ENCODE measurements at regions not wholly inside any gene's neighbourhood (a gene's known extent, or its start where the extent isn't known, plus 50 kb on each side); places are given as distances from the start of the nearest gene placed in this dataset.

GRCh38 chr9:73871636-73872035, 625.5 kb upstream of the RORB start:
- DNase-seq (ENCODE audit: low read depth) = no peak
- TF ChIP-seq, protein P1, sequence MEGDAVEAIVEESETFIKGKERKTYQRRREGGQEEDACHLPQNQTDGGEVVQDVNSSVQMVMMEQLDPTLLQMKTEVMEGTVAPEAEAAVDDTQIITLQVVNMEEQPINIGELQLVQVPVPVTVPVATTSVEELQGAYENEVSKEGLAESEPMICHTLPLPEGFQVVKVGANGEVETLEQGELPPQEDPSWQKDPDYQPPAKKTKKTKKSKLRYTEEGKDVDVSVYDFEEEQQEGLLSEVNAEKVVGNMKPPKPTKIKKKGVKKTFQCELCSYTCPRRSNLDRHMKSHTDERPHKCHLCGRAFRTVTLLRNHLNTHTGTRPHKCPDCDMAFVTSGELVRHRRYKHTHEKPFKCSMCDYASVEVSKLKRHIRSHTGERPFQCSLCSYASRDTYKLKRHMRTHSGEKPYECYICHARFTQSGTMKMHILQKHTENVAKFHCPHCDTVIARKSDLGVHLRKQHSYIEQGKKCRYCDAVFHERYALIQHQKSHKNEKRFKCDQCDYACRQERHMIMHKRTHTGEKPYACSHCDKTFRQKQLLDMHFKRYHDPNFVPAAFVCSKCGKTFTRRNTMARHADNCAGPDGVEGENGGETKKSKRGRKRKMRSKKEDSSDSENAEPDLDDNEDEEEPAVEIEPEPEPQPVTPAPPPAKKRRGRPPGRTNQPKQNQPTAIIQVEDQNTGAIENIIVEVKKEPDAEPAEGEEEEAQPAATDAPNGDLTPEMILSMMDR (IDR thresholded peaks at IDR 0.05; ENCODE audit: low read length, missing control alignments) = no peak
- no peak overlapping the region for H3K4me3 ChIP-seq (replicated peaks; ENCODE audit: low read depth, low read length)

DNA sequence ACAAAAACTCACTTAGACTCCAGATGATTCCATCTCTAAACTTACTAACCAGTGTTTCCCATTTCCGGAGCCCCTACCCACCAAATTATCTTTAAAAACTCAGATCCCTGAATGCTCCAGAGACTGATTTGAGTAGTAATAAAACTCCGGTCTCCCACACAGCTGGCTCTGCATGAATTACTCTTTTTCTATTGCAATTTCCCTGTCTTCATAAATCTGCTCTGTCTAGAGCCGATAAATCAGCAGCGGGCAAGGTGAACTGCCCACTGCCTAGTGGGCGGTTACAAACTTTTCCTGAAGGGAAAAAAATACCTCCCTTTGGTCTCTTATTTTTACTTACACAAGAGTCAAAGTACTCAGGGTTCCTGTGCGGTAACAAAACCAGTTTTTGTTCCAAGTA, 624.4 kb upstream of the RORB start:
- no peak overlapping the region for H3K4me3 ChIP-seq (replicated peaks; ENCODE audit: low read depth, low read length)
- TF ChIP-seq, protein P1 (IDR thresholded peaks at IDR 0.05; ENCODE audit: low read length, missing control alignments) = no peak
- no peak for DNase-seq (ENCODE audit: low read depth)

DNA sequence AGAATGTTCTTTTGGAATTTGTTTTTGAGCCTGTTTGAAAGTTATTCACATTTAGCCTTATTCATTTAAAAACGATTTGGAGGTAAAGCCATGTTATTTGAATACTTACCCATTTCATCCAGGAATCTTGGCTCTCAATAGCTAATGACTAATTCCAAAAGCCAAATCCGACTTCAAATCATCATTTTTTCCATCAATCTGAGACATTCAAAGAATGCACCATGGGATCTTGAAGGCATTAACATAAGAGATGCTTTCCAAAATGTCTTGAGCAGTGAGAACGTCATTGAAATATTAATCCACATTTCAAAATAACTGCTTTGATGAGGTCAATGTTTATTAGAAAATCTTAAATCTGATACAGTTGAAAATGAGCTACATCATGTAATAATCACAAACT, 617.0 kb upstream of the RORB start:
- TF ChIP-seq, protein P1 (IDR thresholded peaks at IDR 0.05; ENCODE audit: low read length, missing control alignments) = no peak
- DNase-seq (ENCODE audit: low read depth) = no peak
- H3K4me3 ChIP-seq (replicated peaks; ENCODE audit: low read depth, low read length) = no peak overlapping the region

DNA sequence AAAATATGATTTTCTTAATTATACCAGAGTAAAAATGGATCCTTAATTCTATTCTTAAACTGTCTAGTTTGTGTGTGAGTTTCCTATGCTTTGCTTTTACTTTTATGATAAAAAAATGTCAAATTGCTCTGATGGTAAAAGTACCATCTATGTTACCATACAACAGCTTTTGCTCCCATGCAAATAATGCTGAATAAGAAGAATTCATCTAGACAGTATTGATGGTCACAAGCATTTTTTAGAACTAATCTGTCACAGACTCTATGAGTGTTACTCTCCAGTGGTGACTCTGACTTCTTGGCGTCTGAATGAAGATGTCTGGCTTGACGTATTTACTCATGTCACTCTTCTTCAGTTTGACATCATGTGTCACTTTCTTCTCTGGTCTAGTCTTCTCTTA, 608.1 kb upstream of the RORB start:
- H3K4me3 ChIP-seq (replicated peaks; ENCODE audit: low read depth, low read length) = no peak overlapping the region
- DNase-seq (ENCODE audit: low read depth) = no peak
- TF ChIP-seq, protein P1 (IDR thresholded peaks at IDR 0.05; ENCODE audit: low read length, missing control alignments) = no peak

DNA sequence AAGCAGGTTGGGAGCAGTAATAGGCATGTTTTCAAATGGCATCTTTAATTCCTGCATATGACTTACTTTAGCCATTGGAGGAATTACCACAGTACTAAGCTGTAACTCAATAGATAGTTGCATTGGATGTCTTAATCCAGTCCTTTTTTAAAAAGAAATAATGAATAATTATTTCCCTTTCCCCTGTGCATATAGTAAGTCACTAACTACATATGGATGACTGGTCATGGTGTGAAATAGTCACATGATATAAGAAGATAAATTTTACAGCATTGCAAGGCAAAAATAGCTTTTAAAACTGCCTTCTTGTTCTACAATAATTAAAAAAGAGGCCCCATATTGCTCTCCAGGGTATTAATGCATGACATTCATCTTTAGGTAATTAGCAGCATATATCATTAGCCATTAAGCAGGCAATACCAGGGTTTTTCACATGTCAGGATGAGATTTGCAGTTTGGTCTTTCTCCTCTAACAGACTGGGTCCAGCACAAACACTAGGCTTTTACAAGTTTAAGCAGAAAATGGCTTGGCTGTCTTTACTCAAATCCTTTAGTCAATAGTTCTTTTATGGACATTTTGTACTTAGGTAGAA, 606.4 kb upstream of the RORB start:
- no peak for DNase-seq (ENCODE audit: low read depth)
- TF ChIP-seq, protein P1 (IDR thresholded peaks at IDR 0.05; ENCODE audit: low read length, missing control alignments) = no peak
- no peak overlapping the region for H3K4me3 ChIP-seq (replicated peaks; ENCODE audit: low read depth, low read length)

DNA sequence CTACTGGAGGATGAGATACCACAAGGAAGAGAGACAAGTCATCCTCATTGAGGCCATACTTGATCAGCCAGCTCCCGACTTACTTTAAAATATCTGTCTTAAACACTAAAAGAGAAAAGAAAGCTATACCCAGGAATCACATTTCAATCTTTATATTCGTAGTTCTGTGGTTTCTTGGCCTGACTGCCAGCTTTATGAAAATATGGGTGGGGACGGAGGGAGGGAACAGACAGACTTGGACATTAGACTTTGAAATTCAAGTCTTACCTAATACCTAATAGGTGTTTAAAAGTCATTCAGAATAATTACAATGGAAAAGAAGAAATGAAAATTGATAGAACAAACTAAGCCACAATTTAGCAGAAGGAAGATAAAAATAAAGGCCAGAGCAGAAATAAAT, 604.8 kb upstream of the RORB start:
- DNase-seq (ENCODE audit: low read depth) = no peak
- no peak overlapping the region for H3K4me3 ChIP-seq (replicated peaks; ENCODE audit: low read depth, low read length)
- TF ChIP-seq, protein P1 (IDR thresholded peaks at IDR 0.05; ENCODE audit: low read length, missing control alignments) = no peak

GRCh38 chr9:73893230-73893629, 603.9 kb upstream of the RORB start:
- H3K4me3 ChIP-seq (replicated peaks; ENCODE audit: low read depth, low read length) = no peak overlapping the region
- TF ChIP-seq, protein P1 (IDR thresholded peaks at IDR 0.05; ENCODE audit: low read length, missing control alignments) = no peak
- no peak for DNase-seq (ENCODE audit: low read depth)

Data from fibroblast of pulmonary artery (primary cell).